ENCODE measurements at regions not wholly inside any gene's neighbourhood (a gene's known extent, or its start where the extent isn't known, plus 50 kb on each side); places are given as distances from the start of the nearest gene placed in this dataset.

DNA sequence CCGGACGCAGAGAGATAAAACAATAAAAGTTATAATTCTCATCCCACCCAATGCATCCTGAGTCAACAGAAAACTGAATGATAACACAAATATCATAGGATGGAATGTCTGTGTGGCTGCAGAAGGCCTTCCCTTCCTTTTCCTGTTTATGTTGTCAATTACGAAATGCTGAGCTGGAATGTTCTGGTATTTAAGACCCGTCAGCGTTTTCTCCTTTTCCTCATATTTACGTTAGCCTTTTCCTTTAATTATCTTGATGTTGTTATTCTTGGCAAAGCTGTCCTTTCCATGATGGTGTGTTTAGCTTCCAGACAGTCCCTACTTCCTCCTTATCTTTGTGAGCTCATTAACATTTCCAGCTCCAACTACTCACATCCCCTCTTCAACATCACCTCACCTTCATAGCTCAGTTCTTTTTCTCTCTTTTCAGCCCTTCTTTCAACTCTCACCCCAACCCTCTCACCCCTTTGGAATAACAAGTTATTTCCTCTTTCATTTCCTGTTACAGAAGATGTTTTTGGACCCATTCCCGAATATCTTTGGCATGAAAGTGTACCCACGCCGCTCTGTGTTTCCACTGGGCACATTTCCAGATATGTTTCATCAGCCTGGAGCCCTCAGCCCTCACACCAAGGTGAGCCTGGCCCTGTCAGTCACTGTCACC lies 221.6 kb downstream of the NR2F1-AS1 start:
- Histone ChIP-seq H3F3A (ENCODE audit: control insufficient read depth, insufficient read depth) (no peaks in the 10 kb centered on the region), H3K9me3 (ENCODE audit: control insufficient read depth, insufficient read depth, low read length) (no peaks in the 10 kb centered on the region), H3K36me3 (ENCODE audit: control insufficient read depth, low read length) (no peaks in the 10 kb centered on the region), H4K20me1 (ENCODE audit: control insufficient read depth, insufficient read depth, low read depth, low read length) (no peaks in the 10 kb centered on the region), H3K9me2 (replicated peaks; ENCODE audit: control insufficient read depth, low read length) (no peaks in the 10 kb centered on the region), H3K4me1 (ENCODE audit: control insufficient read depth, low read length) (no peaks in the 10 kb centered on the region), H3K4me3 (ENCODE audit: low read length) (no peak overlapping the region), H3K4me2 (ENCODE audit: low read length) (no peak overlapping the region), H3K79me2 (ENCODE audit: control insufficient read depth, low read length) (no peaks in the 10 kb centered on the region), H3K27ac (ENCODE audit: low read depth, low read length) (no peak overlapping the region), H3K27me3 (ENCODE audit: control insufficient read depth, low read length) (no peaks in the 10 kb centered on the region)
- TF ChIP-seq, protein P1, sequence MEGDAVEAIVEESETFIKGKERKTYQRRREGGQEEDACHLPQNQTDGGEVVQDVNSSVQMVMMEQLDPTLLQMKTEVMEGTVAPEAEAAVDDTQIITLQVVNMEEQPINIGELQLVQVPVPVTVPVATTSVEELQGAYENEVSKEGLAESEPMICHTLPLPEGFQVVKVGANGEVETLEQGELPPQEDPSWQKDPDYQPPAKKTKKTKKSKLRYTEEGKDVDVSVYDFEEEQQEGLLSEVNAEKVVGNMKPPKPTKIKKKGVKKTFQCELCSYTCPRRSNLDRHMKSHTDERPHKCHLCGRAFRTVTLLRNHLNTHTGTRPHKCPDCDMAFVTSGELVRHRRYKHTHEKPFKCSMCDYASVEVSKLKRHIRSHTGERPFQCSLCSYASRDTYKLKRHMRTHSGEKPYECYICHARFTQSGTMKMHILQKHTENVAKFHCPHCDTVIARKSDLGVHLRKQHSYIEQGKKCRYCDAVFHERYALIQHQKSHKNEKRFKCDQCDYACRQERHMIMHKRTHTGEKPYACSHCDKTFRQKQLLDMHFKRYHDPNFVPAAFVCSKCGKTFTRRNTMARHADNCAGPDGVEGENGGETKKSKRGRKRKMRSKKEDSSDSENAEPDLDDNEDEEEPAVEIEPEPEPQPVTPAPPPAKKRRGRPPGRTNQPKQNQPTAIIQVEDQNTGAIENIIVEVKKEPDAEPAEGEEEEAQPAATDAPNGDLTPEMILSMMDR (IDR thresholded peaks at IDR 0.05; ENCODE audit: low read depth, low read length, poor library complexity, severe bottlenecking), result no peak
- TF ChIP-seq EZH2phosphoT487 (IDR thresholded peaks at IDR 0.05; ENCODE audit: borderline replicate concordance, low read length), result no peak

DNA sequence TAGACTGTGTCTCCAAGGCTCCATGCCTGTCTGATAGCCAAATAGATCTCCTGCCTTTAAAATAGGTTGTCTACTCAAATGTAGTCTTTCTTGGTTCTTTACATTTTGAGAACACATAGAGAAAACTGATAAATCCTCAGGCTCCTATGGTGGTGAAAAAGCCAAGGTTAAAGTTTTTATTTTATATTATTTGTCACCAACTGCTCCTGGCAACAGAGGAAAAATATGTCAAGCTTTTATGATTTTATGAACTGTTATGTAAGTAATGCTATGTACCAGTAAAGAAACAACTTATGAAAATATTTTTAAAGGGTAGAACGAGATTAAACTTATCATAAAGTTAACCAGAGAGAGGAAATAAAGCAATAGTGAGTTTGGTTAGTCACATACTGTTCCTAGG lies 222.8 kb downstream of the NR2F1-AS1 start:
- Histone ChIP-seq H3K79me2 (ENCODE audit: control insufficient read depth, low read length) (no peaks in the 10 kb centered on the region), H3K9me3 (ENCODE audit: control insufficient read depth, insufficient read depth, low read length) (no peaks in the 10 kb centered on the region), H3K4me3 (ENCODE audit: low read length) (no peak overlapping the region)

DNA sequence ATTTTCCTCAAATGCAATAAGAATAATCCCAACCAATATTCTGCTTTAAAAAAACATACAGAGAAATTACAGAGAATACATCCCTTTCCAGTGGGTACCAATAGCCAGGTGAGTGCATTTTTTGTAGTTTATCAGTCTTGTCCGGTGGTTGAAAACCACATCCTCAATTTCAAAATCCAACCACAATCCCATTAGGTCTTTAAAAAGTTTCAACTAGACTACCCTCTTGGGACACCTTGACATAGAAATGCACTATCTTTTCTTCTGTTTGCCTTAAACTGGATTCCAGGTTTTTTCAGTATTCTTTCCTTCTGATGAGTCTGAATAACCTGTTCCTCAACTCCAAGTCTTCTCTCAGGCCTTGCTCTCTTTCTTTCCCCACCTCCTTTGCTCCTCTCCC lies 223.3 kb downstream of the NR2F1-AS1 start:
- TF ChIP-seq EZH2phosphoT487 (IDR thresholded peaks at IDR 0.05; ENCODE audit: borderline replicate concordance, low read length), result no peak
- TF ChIP-seq, protein P1 (IDR thresholded peaks at IDR 0.05; ENCODE audit: low read depth, low read length, poor library complexity, severe bottlenecking), result no peak

More for the DNA sequence above, 222.8 kb downstream of the NR2F1-AS1 start:
- H3K4me1 ChIP-seq (ENCODE audit: control insufficient read depth, low read length), result no peaks in the 10 kb centered on the region
- H3K27me3 ChIP-seq (ENCODE audit: control insufficient read depth, low read length), result no peaks in the 10 kb centered on the region
- no peak overlapping the region for H3K4me2 ChIP-seq (ENCODE audit: low read length)
- H3K9me2 ChIP-seq (replicated peaks; ENCODE audit: control insufficient read depth, low read length), result no peaks in the 10 kb centered on the region
- TF ChIP-seq EZH2phosphoT487 (IDR thresholded peaks at IDR 0.05; ENCODE audit: borderline replicate concordance, low read length), result no peak
- TF ChIP-seq, protein P1 (IDR thresholded peaks at IDR 0.05; ENCODE audit: low read depth, low read length, poor library complexity, severe bottlenecking), result no peak
- no peak overlapping the region for H3K27ac ChIP-seq (ENCODE audit: low read depth, low read length)
- no peaks in the 10 kb centered on the region for H3K36me3 ChIP-seq (ENCODE audit: control insufficient read depth, low read length)
- H4K20me1 ChIP-seq (ENCODE audit: control insufficient read depth, insufficient read depth, low read depth, low read length), result no peaks in the 10 kb centered on the region
- H3F3A ChIP-seq (ENCODE audit: control insufficient read depth, insufficient read depth), result no peaks in the 10 kb centered on the region

More for the DNA sequence above, 223.3 kb downstream of the NR2F1-AS1 start:
- Histone ChIP-seq H3F3A (ENCODE audit: control insufficient read depth, insufficient read depth) (no peaks in the 10 kb centered on the region), H3K27me3 (ENCODE audit: control insufficient read depth, low read length) (no peaks in the 10 kb centered on the region), H3K4me2 (ENCODE audit: low read length) (no peak overlapping the region), H3K36me3 (ENCODE audit: control insufficient read depth, low read length) (no peaks in the 10 kb centered on the region), H3K9me2 (replicated peaks; ENCODE audit: control insufficient read depth, low read length) (no peaks in the 10 kb centered on the region), H3K4me3 (ENCODE audit: low read length) (no peak overlapping the region), H4K20me1 (ENCODE audit: control insufficient read depth, insufficient read depth, low read depth, low read length) (no peaks in the 10 kb centered on the region), H3K27ac (ENCODE audit: low read depth, low read length) (no peak overlapping the region), H3K9me3 (ENCODE audit: control insufficient read depth, insufficient read depth, low read length) (no peaks in the 10 kb centered on the region), H3K4me1 (ENCODE audit: control insufficient read depth, low read length) (no peaks in the 10 kb centered on the region), H3K79me2 (ENCODE audit: control insufficient read depth, low read length) (no peaks in the 10 kb centered on the region)

Measured in DOHH2 (cell line).